Nephron (organoid): ENCODE measurements at regions not wholly inside any gene's neighbourhood (a gene's known extent, or its start where the extent isn't known, plus 50 kb on each side); places are given as distances from the start of the nearest gene placed in this dataset.

Experiments
- H3K27ac Mint-ChIP-seq, 3 experiments: 2 replicates each; pipeline ENCODE4 v1.8.0; 2020; ENCODE audit warnings: mixed read lengths in 3 of 3, mild to moderate bottlenecking in 2 of 3, moderate library complexity in 1 of 3
- H3K27me3 Mint-ChIP-seq: 2 replicates; pipeline ENCODE4 v1.8.0; 2021; ENCODE audit warnings: low read depth, mild to moderate bottlenecking, moderate library complexity, mixed read lengths
- H3K36me3 Mint-ChIP-seq: 2 replicates; pipeline ENCODE4 v1.8.0; 2020; ENCODE audit warnings: low read depth, mixed read lengths
- H3K4me1 Mint-ChIP-seq: 2 replicates; pipeline ENCODE4 v1.8.0; 2020; ENCODE audit warnings: mixed read lengths
- H3K4me3 Mint-ChIP-seq, 3 experiments: 2 replicates each; pipeline ENCODE4 v1.8.0; 2020; ENCODE audit warnings: mild to moderate bottlenecking in 3 of 3, mixed read lengths in 3 of 3, moderate library complexity in 2 of 3
- H3K9me3 Mint-ChIP-seq: 2 replicates; pipeline ENCODE4 v1.8.0; 2020; ENCODE audit warnings: mixed read lengths
- TF ChIP-seq, protein P1 (sequence below), 3 experiments: fragments of 200-600 bp; sonication (generic); IDR thresholded peaks; one replicate each; pipeline ENCODE4 v1.5.0; 2021; ENCODE audit warnings: antibody characterized with exemption in 3 of 3; ENCODE audit not compliant: unreplicated experiment in 3 of 3

DNA sequence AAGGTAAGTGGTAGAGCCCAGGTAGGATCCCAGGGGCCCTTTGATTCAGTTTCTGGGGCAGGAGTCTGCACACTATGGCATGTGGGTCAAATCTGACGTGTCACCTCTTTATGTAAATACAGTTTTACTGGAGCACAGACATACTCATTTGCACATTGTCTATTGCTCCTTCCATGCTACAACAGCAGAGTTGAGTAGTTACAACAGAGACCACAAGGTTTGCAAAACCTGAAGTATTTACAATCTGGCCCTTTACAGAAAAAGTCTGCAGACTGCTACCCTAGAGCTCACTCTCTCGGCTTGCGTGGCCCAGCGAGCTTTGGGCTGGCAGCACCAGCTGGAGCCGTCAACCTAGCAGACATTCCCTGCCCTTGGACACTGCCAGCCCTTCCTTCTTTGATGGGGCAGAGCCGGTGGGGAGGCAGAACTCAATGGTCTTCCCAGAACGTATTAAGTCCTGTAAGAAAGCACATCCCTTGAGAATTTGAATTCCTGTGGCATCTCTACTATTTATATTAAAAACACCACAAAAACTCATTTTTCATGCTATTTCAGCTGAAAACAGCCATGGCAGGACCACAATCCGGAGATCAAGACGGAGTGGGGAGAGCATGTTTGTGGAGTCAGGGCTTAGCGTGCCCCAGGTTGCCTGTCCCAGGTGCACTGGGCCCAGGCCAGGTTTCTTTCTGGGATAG, 133.1 kb upstream of the NUDT7 start:
- TF ChIP-seq, protein P1, sequence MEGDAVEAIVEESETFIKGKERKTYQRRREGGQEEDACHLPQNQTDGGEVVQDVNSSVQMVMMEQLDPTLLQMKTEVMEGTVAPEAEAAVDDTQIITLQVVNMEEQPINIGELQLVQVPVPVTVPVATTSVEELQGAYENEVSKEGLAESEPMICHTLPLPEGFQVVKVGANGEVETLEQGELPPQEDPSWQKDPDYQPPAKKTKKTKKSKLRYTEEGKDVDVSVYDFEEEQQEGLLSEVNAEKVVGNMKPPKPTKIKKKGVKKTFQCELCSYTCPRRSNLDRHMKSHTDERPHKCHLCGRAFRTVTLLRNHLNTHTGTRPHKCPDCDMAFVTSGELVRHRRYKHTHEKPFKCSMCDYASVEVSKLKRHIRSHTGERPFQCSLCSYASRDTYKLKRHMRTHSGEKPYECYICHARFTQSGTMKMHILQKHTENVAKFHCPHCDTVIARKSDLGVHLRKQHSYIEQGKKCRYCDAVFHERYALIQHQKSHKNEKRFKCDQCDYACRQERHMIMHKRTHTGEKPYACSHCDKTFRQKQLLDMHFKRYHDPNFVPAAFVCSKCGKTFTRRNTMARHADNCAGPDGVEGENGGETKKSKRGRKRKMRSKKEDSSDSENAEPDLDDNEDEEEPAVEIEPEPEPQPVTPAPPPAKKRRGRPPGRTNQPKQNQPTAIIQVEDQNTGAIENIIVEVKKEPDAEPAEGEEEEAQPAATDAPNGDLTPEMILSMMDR (IDR thresholded peaks at IDR 0.05; ENCODE audit: unreplicated experiment in 3 of 3): no peak
- H3K36me3 Mint-ChIP-seq: no peaks in the 10 kb centered on the region
- no peak overlapping the region for H3K27ac Mint-ChIP-seq
- peaks cover 29% of the 10 kb centered on the region for H3K27me3 Mint-ChIP-seq
- H3K9me3 Mint-ChIP-seq: no peaks in the 10 kb centered on the region
- no peak overlapping the region for H3K4me3 Mint-ChIP-seq
- H3K4me1 Mint-ChIP-seq: no peaks in the 10 kb centered on the region

DNA sequence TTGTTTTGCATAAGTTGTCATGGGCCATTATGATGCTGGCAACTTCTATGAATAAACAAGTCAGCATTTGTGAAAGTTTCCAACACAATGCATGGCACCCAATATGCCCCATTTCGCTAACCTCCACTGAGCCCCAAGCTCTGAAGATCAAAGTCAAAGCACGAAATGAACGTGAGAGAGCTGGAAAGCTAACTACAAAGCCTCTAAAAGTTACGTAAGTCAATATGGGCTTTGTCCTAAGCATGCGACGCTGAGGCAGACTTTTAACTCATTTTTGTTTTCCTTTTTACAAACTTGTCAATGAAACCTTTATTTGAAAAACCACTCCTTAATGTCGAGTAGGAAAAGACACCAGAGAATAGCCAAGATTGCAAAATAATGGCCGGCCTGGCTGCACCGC, 131.6 kb upstream of the NUDT7 start:
- TF ChIP-seq, protein P1 (IDR thresholded peaks at IDR 0.05; ENCODE audit: unreplicated experiment in 3 of 3): no peak
- Mint-ChIP-seq H3K27me3 (peaks cover 25% of the 10 kb centered on the region), H3K4me3 (no peak overlapping the region), H3K9me3 (no peaks in the 10 kb centered on the region), H3K36me3 (no peaks in the 10 kb centered on the region), H3K27ac (no peak overlapping the region), H3K4me1 (peaks cover 6% of the 10 kb centered on the region)

DNA sequence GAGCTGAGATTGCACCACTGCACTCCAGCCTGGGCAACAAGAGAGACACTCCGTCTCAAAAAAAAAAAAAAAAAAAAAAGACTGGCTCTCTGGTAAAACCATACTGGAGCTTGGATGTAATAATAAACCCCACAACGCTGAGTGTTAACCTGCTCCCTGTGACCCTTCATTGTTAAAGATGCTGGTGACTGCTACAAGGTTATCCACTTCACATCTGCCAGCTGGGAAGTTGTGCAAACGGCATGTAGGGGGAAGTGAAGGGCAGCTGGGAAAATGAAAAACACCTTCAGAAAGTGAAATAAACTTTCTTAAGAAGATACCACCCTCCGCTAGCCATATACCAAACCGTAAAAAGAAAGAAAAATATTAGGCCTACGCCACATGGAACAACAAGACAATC, 131.0 kb upstream of the NUDT7 start:
- H3K36me3 Mint-ChIP-seq: no peaks in the 10 kb centered on the region
- peaks cover 6% of the 10 kb centered on the region for H3K4me1 Mint-ChIP-seq
- no peak overlapping the region for H3K27ac Mint-ChIP-seq
- peaks cover under 1% of the 10 kb centered on the region for H3K9me3 Mint-ChIP-seq
- peaks cover 20% of the 10 kb centered on the region for H3K27me3 Mint-ChIP-seq
- no peak overlapping the region for H3K4me3 Mint-ChIP-seq
- TF ChIP-seq, protein P1 (IDR thresholded peaks at IDR 0.05; ENCODE audit: unreplicated experiment in 3 of 3): no peak

DNA sequence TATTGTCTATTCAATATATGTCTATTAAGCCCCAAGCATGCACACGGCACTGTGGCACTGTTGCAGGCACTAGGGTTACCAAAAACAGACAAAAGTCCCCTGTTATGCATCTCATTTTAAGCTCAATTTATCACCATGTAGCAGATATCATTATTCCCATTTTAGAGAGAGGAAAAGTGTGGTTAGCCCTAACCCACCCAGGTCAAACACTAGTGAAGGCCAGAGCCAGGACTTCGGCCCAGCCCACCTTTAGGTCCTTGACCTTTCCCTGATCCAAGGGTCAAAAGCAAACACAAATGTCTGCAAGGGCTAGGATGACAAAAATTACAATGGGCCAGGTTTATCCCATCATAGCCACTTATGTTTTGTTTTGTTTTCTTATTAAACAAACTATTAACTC, 130.3 kb upstream of the NUDT7 start:
- Mint-ChIP-seq H3K27me3 (peaks cover 16% of the 10 kb centered on the region), H3K4me3 (no peak overlapping the region), H3K36me3 (no peaks in the 10 kb centered on the region), H3K9me3 (peaks cover 6% of the 10 kb centered on the region), H3K4me1 (peaks cover 6% of the 10 kb centered on the region), H3K27ac (no peak overlapping the region)
- TF ChIP-seq, protein P1 (IDR thresholded peaks at IDR 0.05; ENCODE audit: unreplicated experiment in 3 of 3): no peak

DNA sequence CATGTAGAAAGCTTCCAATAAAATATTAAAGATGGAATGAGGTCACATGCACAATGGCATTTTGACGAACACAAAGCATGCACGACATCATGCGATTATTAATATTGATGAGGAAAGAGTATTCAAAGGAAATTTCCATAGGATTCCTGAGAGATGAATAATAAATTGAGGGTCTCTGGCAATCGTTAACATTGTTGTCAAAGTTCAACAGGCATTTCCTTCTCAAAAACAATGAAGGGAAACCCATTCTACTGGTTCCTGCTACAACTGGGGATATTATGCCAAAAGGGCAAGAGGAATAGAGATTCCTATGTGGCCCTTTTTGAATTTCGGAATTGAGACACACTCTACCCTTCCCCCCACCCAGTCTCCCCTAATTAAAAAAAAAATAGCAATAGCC, 128.3 kb upstream of the NUDT7 start:
- Mint-ChIP-seq H3K4me1 (peaks cover 6% of the 10 kb centered on the region), H3K4me3 (no peak overlapping the region), H3K9me3 (peaks cover 17% of the 10 kb centered on the region), H3K27ac (no peak overlapping the region), H3K36me3 (no peaks in the 10 kb centered on the region), H3K27me3 (peaks cover 12% of the 10 kb centered on the region)
- TF ChIP-seq, protein P1 (IDR thresholded peaks at IDR 0.05; ENCODE audit: unreplicated experiment in 3 of 3): no peak
